H9 (cell line): ENCODE measurements at regions not wholly inside any gene's neighbourhood (a gene's known extent, or its start where the extent isn't known, plus 50 kb on each side); places are given as distances from the start of the nearest gene placed in this dataset.

Source experiments
- DNase-seq: peaks from one replicate; pipeline ENCODE4 v3.0.0-alpha.2; 2017
- H2AFZ ChIP-seq: one replicate; pipeline ENCODE4 v1.6.1; 2013; ENCODE audit warnings: mild to moderate bottlenecking, low read length, control low read depth, moderate library complexity
- H2AK5ac ChIP-seq: 2 replicates; pipeline ENCODE4 v1.6.1; 2013; ENCODE audit warnings: low read length, control low read depth, mixed read lengths; ENCODE audit not compliant: insufficient read length
- H2BK120ac ChIP-seq: one replicate; pipeline ENCODE4 v1.6.1; 2013; ENCODE audit warnings: low read depth, mild to moderate bottlenecking, low read length, control low read depth, inconsistent platforms; ENCODE audit not compliant: poor library complexity, severe bottlenecking
- H2BK12ac ChIP-seq: 2 replicates; pipeline ENCODE4 v1.6.1; 2013; ENCODE audit warnings: low read length, control low read depth, mixed read lengths, low read depth; ENCODE audit not compliant: insufficient read length
- H2BK15ac ChIP-seq: 2 replicates; pipeline ENCODE4 v1.6.1; 2013; ENCODE audit warnings: low read depth, low read length, control low read depth
- H2BK20ac ChIP-seq: one replicate; pipeline ENCODE4 v1.6.1; 2013; ENCODE audit warnings: low read depth, mild to moderate bottlenecking, low read length, control low read depth, inconsistent platforms; ENCODE audit not compliant: poor library complexity, severe bottlenecking
- H2BK5ac ChIP-seq: 2 replicates; pipeline ENCODE4 v1.6.1; 2013; ENCODE audit warnings: low read length, control low read depth, mixed read lengths; ENCODE audit not compliant: insufficient read length
- H3K14ac ChIP-seq: 2 replicates; pipeline ENCODE4 v1.6.1; 2013; ENCODE audit warnings: low read length, control low read depth; ENCODE audit not compliant: insufficient read depth
- H3K18ac ChIP-seq: 2 replicates; pipeline ENCODE4 v1.6.1; 2013; ENCODE audit warnings: low read depth, mild to moderate bottlenecking, mixed read lengths, low read length, control low read depth; ENCODE audit not compliant: insufficient read length
- H3K23ac ChIP-seq: 2 replicates; pipeline ENCODE4 v1.6.1; 2013; ENCODE audit warnings: low read length, control low read depth, mixed read lengths, low read depth; ENCODE audit not compliant: insufficient read length
- H3K23me2 ChIP-seq: 2 replicates; pipeline ENCODE4 v1.6.1; 2013; ENCODE audit warnings: low read depth, mild to moderate bottlenecking, mixed read lengths, low read length, control low read depth; ENCODE audit not compliant: insufficient read length, poor library complexity, severe bottlenecking
- H3K27ac ChIP-seq: 2 replicates; pipeline ENCODE4 v1.5.1; 2013; ENCODE audit warnings: low read length, control low read depth, mixed read lengths, low read depth; ENCODE audit not compliant: insufficient read length
- H3K27me3 ChIP-seq: 2 replicates; pipeline ENCODE4 v1.6.1; 2013; ENCODE audit warnings: low read length, control low read depth, inconsistent platforms; ENCODE audit not compliant: insufficient read depth
- H3K4ac ChIP-seq: 2 replicates; pipeline ENCODE4 v1.6.1; 2013; ENCODE audit warnings: low read depth, mild to moderate bottlenecking, control low read depth, inconsistent platforms, low read length, moderate library complexity
- H3K4me1 ChIP-seq: 2 replicates; pipeline ENCODE4 v1.6.1; 2013; ENCODE audit warnings: low read length, control low read depth, inconsistent platforms; ENCODE audit not compliant: insufficient read depth
- H3K4me2 ChIP-seq: 2 replicates; pipeline ENCODE4 v1.6.1; 2013; ENCODE audit warnings: low read length, control low read depth, mixed read lengths; ENCODE audit not compliant: insufficient read length, insufficient read depth
- H3K56ac ChIP-seq: 2 replicates; pipeline ENCODE4 v1.6.1; 2013; ENCODE audit warnings: low read depth, mild to moderate bottlenecking, mixed read lengths, low read length, control low read depth; ENCODE audit not compliant: insufficient read length
- H3K79me1 ChIP-seq: 2 replicates; pipeline ENCODE4 v1.6.1; 2013; ENCODE audit warnings: low read depth, mild to moderate bottlenecking, moderate library complexity, low read length, control low read depth, inconsistent platforms; ENCODE audit not compliant: insufficient read depth, poor library complexity, severe bottlenecking
- H3K79me2 ChIP-seq: 2 replicates; pipeline ENCODE4 v1.6.1; 2013; ENCODE audit warnings: low read length, control low read depth, inconsistent platforms; ENCODE audit not compliant: insufficient read depth
- H3K9ac ChIP-seq: 2 replicates; pipeline ENCODE4 v1.6.1; 2013; ENCODE audit warnings: low read length, control low read depth, mixed read lengths; ENCODE audit not compliant: insufficient read length; ENCODE audit errors: extremely low read depth
- H3K9me3 ChIP-seq: one replicate; pipeline ENCODE4 v1.6.1; 2013; ENCODE audit warnings: low read depth, low read length, inconsistent platforms; ENCODE audit not compliant: control insufficient read depth
- H3T11ph ChIP-seq: one replicate; pipeline ENCODE4 v1.6.1; 2013; ENCODE audit warnings: mild to moderate bottlenecking, low read length, control low read depth, inconsistent platforms
- H4K20me1 ChIP-seq: one replicate; pipeline ENCODE4 v1.6.1; 2013; ENCODE audit not compliant: control insufficient read depth, insufficient read length, insufficient read depth
- H4K5ac ChIP-seq: 2 replicates; pipeline ENCODE4 v1.6.1; 2013; ENCODE audit warnings: low read depth, mild to moderate bottlenecking, mixed read lengths, low read length, control low read depth; ENCODE audit not compliant: insufficient read length
- H4K8ac ChIP-seq: replicated peaks from 2 replicates; pipeline ENCODE4 v1.6.1; 2013; ENCODE audit warnings: low read length, control low read depth, mixed read lengths, low read depth; ENCODE audit not compliant: insufficient read length
- H4K91ac ChIP-seq: 2 replicates; pipeline ENCODE4 v1.6.1; 2013; ENCODE audit warnings: low read depth, mild to moderate bottlenecking, moderate library complexity, mixed read lengths, low read length, control low read depth; ENCODE audit not compliant: insufficient read length
- H3K27ac Mint-ChIP-seq, 3 experiments: 2 replicates in 2 of 3; 3 replicates in 1 of 3; pipeline ENCODE4 v1.8.0; 2020 to 2021; ENCODE audit warnings: mixed read lengths in 3 of 3, mild to moderate bottlenecking in 1 of 3, moderate library complexity in 1 of 3
- H3K27me3 Mint-ChIP-seq: 2 replicates; pipeline ENCODE4 v1.8.0; 2021; ENCODE audit warnings: low read depth, mild to moderate bottlenecking, moderate library complexity, mixed read lengths
- H3K36me3 Mint-ChIP-seq, 3 experiments: 2 replicates in 2 of 3; 3 replicates in 1 of 3; pipeline ENCODE4 v1.8.0; 2020 to 2021; ENCODE audit warnings: low read depth in 3 of 3, mixed read lengths in 3 of 3; ENCODE audit not compliant: insufficient read depth in 1 of 3
- H3K4me1 Mint-ChIP-seq, 2 experiments: 2 replicates each; pipeline ENCODE4 v1.8.0; 2020; ENCODE audit warnings: mixed read lengths in 2 of 2
- H3K4me3 Mint-ChIP-seq, 2 experiments: 2 replicates in 1 of 2; 3 replicates in 1 of 2; pipeline ENCODE4 v1.8.0; 2020 to 2021; ENCODE audit warnings: mild to moderate bottlenecking in 2 of 2, mixed read lengths in 2 of 2, moderate library complexity in 1 of 2
- H3K9me3 Mint-ChIP-seq, 2 experiments: 2 replicates in 1 of 2; 3 replicates in 1 of 2; pipeline ENCODE4 v1.8.0; 2020; ENCODE audit warnings: mild to moderate bottlenecking in 2 of 2, mixed read lengths in 2 of 2, moderate library complexity in 1 of 2
- CTCF ChIP-seq: fragments of 200-600 bp; sonication (generic); conservative IDR thresholded peaks from 3 replicates; pipeline ENCODE4 v1.8.0; 2021; ENCODE audit warnings: antibody characterized with exemption, mild to moderate bottlenecking
- WGBS: extraction: QIAGEN DNeasy Blood & Tissue Kit; methylation state at CpG from one replicate; pipeline ENCODE4 v1.1.7; 2013; ENCODE audit warnings: missing lambda C conversion rate, low lambda C conversion rate, mixed read lengths; ENCODE audit not compliant: insufficient read length; ENCODE audit errors: extremely low coverage; 5-methylcytosine and 5-hydroxymethylcytosine counted together

DNA sequence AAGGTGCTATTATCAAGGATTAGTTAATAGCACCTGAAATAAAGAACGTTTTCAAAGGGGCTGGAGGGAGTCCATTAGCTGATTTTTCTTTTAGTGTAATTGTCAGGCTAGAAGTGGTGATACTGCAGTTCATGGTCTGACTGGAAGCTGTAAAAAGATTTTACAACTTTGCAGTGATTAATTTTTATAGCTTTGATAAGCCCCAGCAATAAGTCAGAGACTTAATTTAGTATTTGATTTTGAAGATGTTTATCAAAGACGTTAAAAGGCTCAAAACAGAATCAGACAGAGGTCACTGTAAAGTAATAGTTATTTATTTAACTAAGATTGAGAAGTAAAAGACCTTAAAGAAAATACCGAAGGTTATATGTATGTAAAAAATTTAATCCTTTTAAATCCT, 165.5 kb upstream of the FMN2 start:
- H3K9me3 ChIP-seq: no peaks in the 10 kb centered on the region
- H3K18ac ChIP-seq: no peak overlapping the region
- H4K20me1 ChIP-seq: no peaks in the 10 kb centered on the region
- H3K23ac ChIP-seq: no peak overlapping the region
- no peak overlapping the region for H2BK12ac ChIP-seq
- H3K27ac Mint-ChIP-seq: no peak overlapping the region
- H3K56ac ChIP-seq: no peak overlapping the region
- H3K23me2 ChIP-seq: no peaks in the 10 kb centered on the region
- no peaks in the 10 kb centered on the region for H3K79me1 ChIP-seq
- H3K27ac ChIP-seq: no peak overlapping the region
- no peak overlapping the region for H4K91ac ChIP-seq
- H2BK15ac ChIP-seq: no peak overlapping the region
- no peak overlapping the region for H3K4ac ChIP-seq
- no peak overlapping the region for H3K4me2 ChIP-seq
- no peak overlapping the region for H2BK20ac ChIP-seq
- H2BK5ac ChIP-seq: no peak overlapping the region
- H3K9ac ChIP-seq: no peak overlapping the region
- no peak overlapping the region for H3K4me3 Mint-ChIP-seq
- H3K4me1 Mint-ChIP-seq: peaks cover 6 to 8% of the 10 kb centered on the region in 2 experiments
- no peak overlapping the region for H4K5ac ChIP-seq
- H3T11ph ChIP-seq: no peak overlapping the region
- H3K79me2 ChIP-seq: no peaks in the 10 kb centered on the region
- TF ChIP-seq CTCF: no peak
- no peak overlapping the region for H2BK120ac ChIP-seq
- H3K27me3 Mint-ChIP-seq: no peaks in the 10 kb centered on the region
- WGBS: no CpG with 5 or more reads among the region's 3 CpGs
- no peak for DNase-seq
- H3K9me3 Mint-ChIP-seq: peaks cover 11 to 15% of the 10 kb centered on the region in 2 experiments
- H2AK5ac ChIP-seq: no peak overlapping the region
- H2AFZ ChIP-seq: no peak overlapping the region
- H3K36me3 Mint-ChIP-seq: peaks cover 4 to 10% (median 7%) of the 10 kb centered on the region in 3 experiments; a peak in 6 of 7 replicates
- no peak overlapping the region for H3K14ac ChIP-seq
- H4K8ac ChIP-seq: no peak overlapping the region
- no peaks in the 10 kb centered on the region for H3K27me3 ChIP-seq
- H3K4me1 ChIP-seq: no peaks in the 10 kb centered on the region
